GM19438 (cell line): ENCODE measurements at regions not wholly inside any gene's neighbourhood (a gene's known extent, or its start where the extent isn't known, plus 50 kb on each side); places are given as distances from the start of the nearest gene placed in this dataset.

Source experiments
- ATAC-seq: cut with Tn5 transposase; IDR thresholded peaks from one replicate; pipeline ENCODE4 v1.9.1; 2021; ENCODE audit warnings: low read depth; ENCODE audit not compliant: unreplicated experiment

- ATAC-seq = no peak
Measured at GRCh38 chr6:113451049-113451448, 406.1 kb upstream of the MARCKS start.

- ATAC-seq = no peak
Measured at GRCh38 chr6:113457198-113457597, 399.9 kb upstream of the MARCKS start.

GRCh38 chr6:113457751-113458150 is 399.4 kb upstream of the MARCKS start:
- ATAC-seq = no peak

- ATAC-seq = no peak
Measured at GRCh38 chr6:113458368-113459010, 398.7 kb upstream of the MARCKS start.

GRCh38 chr6:113461153-113461932 is 395.8 kb upstream of the MARCKS start:
- no peak for ATAC-seq

- no peak for ATAC-seq
Measured at GRCh38 chr6:113464536-113464935, 392.6 kb upstream of the MARCKS start.

- ATAC-seq = no peak
Measured at GRCh38 chr6:113464960-113465359, 392.2 kb upstream of the MARCKS start.

GRCh38 chr6:113466526-113466925 is 390.6 kb upstream of the MARCKS start:
- no peak for ATAC-seq

- no peak for ATAC-seq
Measured at GRCh38 chr6:113475392-113475791, 381.8 kb upstream of the MARCKS start.

GRCh38 chr6:113476937-113477839 is 380.0 kb upstream of the MARCKS start:
- no peak for ATAC-seq

- ATAC-seq = no peak
Measured at GRCh38 chr6:113480616-113481015, 376.5 kb upstream of the MARCKS start.

GRCh38 chr6:113481458-113481857 is 375.7 kb upstream of the MARCKS start:
- no peak for ATAC-seq

GRCh38 chr6:113481910-113482309 is 375.2 kb upstream of the MARCKS start:
- ATAC-seq = no peak

GRCh38 chr6:113482771-113483170 is 374.4 kb upstream of the MARCKS start:
- ATAC-seq = no peak

GRCh38 chr6:113486199-113486598 is 370.9 kb upstream of the MARCKS start:
- ATAC-seq = no peak

- ATAC-seq = no peak
Measured at GRCh38 chr6:113487489-113488058, 369.6 kb upstream of the MARCKS start.

GRCh38 chr6:113488061-113488460 is 369.1 kb upstream of the MARCKS start:
- no peak for ATAC-seq

GRCh38 chr6:113488812-113489685 is 368.1 kb upstream of the MARCKS start:
- ATAC-seq = no peak

GRCh38 chr6:113489952-113490746 is 367.0 kb upstream of the MARCKS start:
- ATAC-seq = no peak
